Smooth muscle cell (in vitro differentiated cells): ENCODE measurements at regions not wholly inside any gene's neighbourhood (a gene's known extent, or its start where the extent isn't known, plus 50 kb on each side); places are given as distances from the start of the nearest gene placed in this dataset.

Experiments used
- DNase-seq: peaks from one replicate; lab custom pipeline; 2025; ENCODE audit not compliant: unreplicated experiment; lab: John Stamatoyannopoulos, UW
- H2AFZ ChIP-seq: fragments of 200-600 bp; sonication (generic); 2 replicates; pipeline ENCODE4 v1.6.0; 2016; ENCODE audit warnings: antibody characterized with exemption, low read depth, mild to moderate bottlenecking
- H3F3A ChIP-seq: fragments of 200-600 bp; sonication (generic); 2 replicates; pipeline ENCODE4 v1.6.0; 2017; ENCODE audit warnings: antibody characterized with exemption, low read depth
- H3K27ac ChIP-seq: fragments of 200-600 bp; sonication (generic); 2 replicates; pipeline ENCODE4 v1.5.1; 2016; ENCODE audit warnings: low read depth, mild to moderate bottlenecking
- H3K27me3 ChIP-seq: fragments of 200-600 bp; sonication (generic); 2 replicates; pipeline ENCODE4 v1.6.1; 2016; ENCODE audit warnings: low read depth, mild to moderate bottlenecking
- H3K36me3 ChIP-seq: fragments of 200-600 bp; sonication (generic); 2 replicates; pipeline ENCODE4 v1.5.1; 2016; ENCODE audit warnings: low read depth
- H3K4me1 ChIP-seq: fragments of 200-600 bp; sonication (generic); 2 replicates; pipeline ENCODE4 v1.5.1; 2016; ENCODE audit warnings: low read depth
- H3K4me2 ChIP-seq: fragments of 200-600 bp; sonication (generic); 2 replicates; pipeline ENCODE4 v1.6.0; 2016; ENCODE audit warnings: mild to moderate bottlenecking
- H3K4me3 ChIP-seq: fragments of 200-600 bp; sonication (generic); 2 replicates; pipeline ENCODE4 v1.5.1; 2016; ENCODE audit warnings: mild to moderate bottlenecking
- H3K79me2 ChIP-seq: fragments of 200-600 bp; sonication (generic); 2 replicates; pipeline ENCODE4 v1.6.0; 2016; ENCODE audit warnings: low read depth, mild to moderate bottlenecking
- H3K9ac ChIP-seq: fragments of 200-600 bp; sonication (generic); 2 replicates; pipeline ENCODE4 v1.6.0; 2016; ENCODE audit warnings: low read depth
- H3K9me3 ChIP-seq: fragments of 200-600 bp; sonication (generic); replicated peaks from 2 replicates; pipeline ENCODE4 v1.5.1; 2016; ENCODE audit warnings: low read depth
- H4K20me1 ChIP-seq: fragments of 200-600 bp; sonication (generic); 2 replicates; pipeline ENCODE4 v1.6.0; 2016; ENCODE audit warnings: low read depth
- CTCF ChIP-seq: fragments of 200-600 bp; sonication (generic); IDR thresholded peaks from 2 replicates; pipeline ENCODE4 v1.5.1; 2017; ENCODE audit warnings: borderline replicate concordance, mild to moderate bottlenecking, antibody characterized with exemption; ENCODE audit not compliant: insufficient read depth, poor library complexity, severe bottlenecking
- WGBS: methylation state at CpG from one replicate; pipeline ENCODE4 v1.1.7; 2016; ENCODE audit warnings: low lambda C conversion rate; 5-methylcytosine and 5-hydroxymethylcytosine counted together

GRCh38 chr14:40072175-40072574 is 639.9 kb upstream of the FBXO33 start:
- Histone ChIP-seq H3K27ac (no peak overlapping the region), H3K79me2 (no peaks in the 10 kb centered on the region), H3K4me1 (no peaks in the 10 kb centered on the region), H3K27me3 (no peaks in the 10 kb centered on the region), H2AFZ (no peak overlapping the region), H3K9ac (no peak overlapping the region), H4K20me1 (no peaks in the 10 kb centered on the region), H3F3A (no peaks in the 10 kb centered on the region), H3K4me3 (no peak overlapping the region), H3K9me3 (no peaks in the 10 kb centered on the region), H3K36me3 (no peaks in the 10 kb centered on the region), H3K4me2 (no peak overlapping the region)
- no peak for TF ChIP-seq CTCF
- 100% methylated on average over 1 of the region's 1 CpG for WGBS
- no peak for DNase-seq

GRCh38 chr14:40058901-40059897 is 627.0 kb upstream of the FBXO33 start:
- H3K4me2 ChIP-seq = peak overlapping the region; percentile 32
- no peaks in the 10 kb centered on the region for H3K4me1 ChIP-seq
- peaks cover 8% of the 10 kb centered on the region for H3F3A ChIP-seq
- H3K36me3 ChIP-seq = no peaks in the 10 kb centered on the region
- H3K9ac ChIP-seq = no peak overlapping the region
- H3K27me3 ChIP-seq = no peaks in the 10 kb centered on the region
- no peak for DNase-seq
- H3K27ac ChIP-seq = peak overlapping the region; percentile 83
- H3K9me3 ChIP-seq = no peaks in the 10 kb centered on the region
- TF ChIP-seq CTCF = no peak
- H2AFZ ChIP-seq = no peak overlapping the region
- no peaks in the 10 kb centered on the region for H4K20me1 ChIP-seq
- 27% methylated on average over 8 of the region's 8 CpGs for WGBS
- H3K4me3 ChIP-seq = no peak overlapping the region
- H3K79me2 ChIP-seq = no peaks in the 10 kb centered on the region

- H3K9me3 ChIP-seq = no peaks in the 10 kb centered on the region
- H3K27ac ChIP-seq = no peak overlapping the region
- no peak for TF ChIP-seq CTCF
- H3K9ac ChIP-seq = no peak overlapping the region
- no peaks in the 10 kb centered on the region for H3K4me1 ChIP-seq
- H3K4me2 ChIP-seq = no peak overlapping the region
- H3K4me3 ChIP-seq = no peak overlapping the region
- H3F3A ChIP-seq = no peaks in the 10 kb centered on the region
- no peaks in the 10 kb centered on the region for H3K36me3 ChIP-seq
- no peaks in the 10 kb centered on the region for H3K27me3 ChIP-seq
- WGBS = 86% methylated on average over 2 of the region's 2 CpGs
- no peaks in the 10 kb centered on the region for H4K20me1 ChIP-seq
- H3K79me2 ChIP-seq = no peaks in the 10 kb centered on the region
- peak overlapping the region; percentile 13 for H2AFZ ChIP-seq
- no peak for DNase-seq
Observed at GRCh38 chr14:40053416-40053815, 621.2 kb upstream of the FBXO33 start.

GRCh38 chr14:40028991-40029390 is 596.8 kb upstream of the FBXO33 start:
- Histone ChIP-seq H3K9ac (no peak overlapping the region), H2AFZ (no peak overlapping the region), H3K27me3 (no peaks in the 10 kb centered on the region), H3K4me3 (no peak overlapping the region), H4K20me1 (no peaks in the 10 kb centered on the region), H3K27ac (no peak overlapping the region), H3K9me3 (no peaks in the 10 kb centered on the region), H3K4me1 (no peaks in the 10 kb centered on the region), H3F3A (no peaks in the 10 kb centered on the region), H3K79me2 (no peaks in the 10 kb centered on the region), H3K4me2 (no peak overlapping the region), H3K36me3 (no peaks in the 10 kb centered on the region)
- DNase-seq = no peak
- 86% methylated on average over 3 of the region's 3 CpGs for WGBS
- TF ChIP-seq CTCF = no peak
